C4-2B (cell line): ENCODE measurements at regions not wholly inside any gene's neighbourhood (a gene's known extent, or its start where the extent isn't known, plus 50 kb on each side); places are given as distances from the start of the nearest gene placed in this dataset.

Experiments
- H3K27ac ChIP-seq: fragments of 450-650 bp; 2 replicates; pipeline ENCODE4 v1.5.1; 2017
- ZFX ChIP-seq: fragments of 450-650 bp; IDR thresholded peaks from 2 replicates; pipeline ENCODE4 v1.6.1; 2017
- TF ChIP-seq, protein P1 (sequence below): fragments of 450-650 bp; conservative IDR thresholded peaks from 2 replicates; pipeline ENCODE4 v1.5.1; 2017; ENCODE audit warnings: mild to moderate bottlenecking

DNA sequence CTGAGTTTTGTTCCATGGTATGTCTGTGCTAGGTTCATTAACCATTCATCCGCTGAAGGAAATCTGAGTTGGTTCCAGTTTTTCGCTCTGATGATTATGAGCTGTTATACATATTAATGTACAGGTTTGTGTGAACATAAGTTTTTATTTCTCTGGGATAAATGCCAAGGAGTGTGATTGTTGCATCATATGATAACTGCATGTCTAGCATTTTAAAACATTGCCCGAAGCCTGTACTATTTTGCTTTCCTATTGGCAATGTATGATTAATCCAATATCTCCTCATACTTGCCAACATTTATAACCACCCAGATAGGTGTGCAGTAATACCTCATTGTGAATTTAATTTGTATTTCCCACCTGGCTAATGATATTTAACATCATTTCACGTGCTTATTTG is 322.7 kb downstream of the ZNF326 start:
- no peak for TF ChIP-seq ZFX
- TF ChIP-seq, protein P1, sequence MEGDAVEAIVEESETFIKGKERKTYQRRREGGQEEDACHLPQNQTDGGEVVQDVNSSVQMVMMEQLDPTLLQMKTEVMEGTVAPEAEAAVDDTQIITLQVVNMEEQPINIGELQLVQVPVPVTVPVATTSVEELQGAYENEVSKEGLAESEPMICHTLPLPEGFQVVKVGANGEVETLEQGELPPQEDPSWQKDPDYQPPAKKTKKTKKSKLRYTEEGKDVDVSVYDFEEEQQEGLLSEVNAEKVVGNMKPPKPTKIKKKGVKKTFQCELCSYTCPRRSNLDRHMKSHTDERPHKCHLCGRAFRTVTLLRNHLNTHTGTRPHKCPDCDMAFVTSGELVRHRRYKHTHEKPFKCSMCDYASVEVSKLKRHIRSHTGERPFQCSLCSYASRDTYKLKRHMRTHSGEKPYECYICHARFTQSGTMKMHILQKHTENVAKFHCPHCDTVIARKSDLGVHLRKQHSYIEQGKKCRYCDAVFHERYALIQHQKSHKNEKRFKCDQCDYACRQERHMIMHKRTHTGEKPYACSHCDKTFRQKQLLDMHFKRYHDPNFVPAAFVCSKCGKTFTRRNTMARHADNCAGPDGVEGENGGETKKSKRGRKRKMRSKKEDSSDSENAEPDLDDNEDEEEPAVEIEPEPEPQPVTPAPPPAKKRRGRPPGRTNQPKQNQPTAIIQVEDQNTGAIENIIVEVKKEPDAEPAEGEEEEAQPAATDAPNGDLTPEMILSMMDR: no peak
- no peak overlapping the region for H3K27ac ChIP-seq

DNA sequence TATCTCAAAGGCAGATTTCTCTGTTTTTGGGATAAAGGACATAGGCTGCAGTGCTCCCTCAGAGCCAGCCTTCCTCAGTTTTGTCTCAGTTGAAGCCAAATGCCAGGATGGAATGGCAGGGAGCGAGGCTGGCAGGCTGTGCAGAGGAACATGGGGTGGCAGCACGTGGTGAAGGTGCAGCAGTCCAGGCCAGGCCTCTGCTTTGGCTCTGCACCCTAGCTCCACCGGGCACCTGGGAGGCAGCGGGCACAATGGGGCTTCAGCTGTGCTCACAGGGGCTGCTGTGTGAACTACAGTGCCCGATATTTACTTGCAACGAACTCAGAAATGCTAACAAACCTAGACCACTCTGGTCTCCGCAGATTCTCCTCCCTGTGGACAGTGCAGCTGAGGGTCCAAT is 319.6 kb downstream of the ZNF326 start:
- TF ChIP-seq ZFX: no peak
- H3K27ac ChIP-seq: no peak overlapping the region

DNA sequence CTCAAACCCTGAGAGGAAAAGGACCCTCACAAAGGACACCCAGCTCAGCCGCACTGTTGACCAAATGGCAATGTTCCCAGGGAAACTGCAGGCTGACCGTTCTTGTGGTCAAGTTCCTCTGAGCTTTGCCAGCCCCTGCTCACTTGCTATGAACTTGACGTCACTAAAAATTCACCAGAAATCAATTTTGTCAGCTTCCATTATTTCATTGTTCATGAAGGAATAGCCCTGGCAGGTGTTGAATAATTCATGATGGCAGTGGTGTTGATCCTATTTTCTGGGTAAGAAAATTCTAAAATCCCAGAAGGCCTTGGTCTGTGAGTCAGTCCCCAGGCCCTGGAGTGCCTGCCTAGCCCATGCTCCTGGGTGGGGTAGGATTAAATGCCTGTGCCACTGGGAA is 318.9 kb downstream of the ZNF326 start:
- H3K27ac ChIP-seq: no peak overlapping the region
- TF ChIP-seq, protein P1: no peak
- TF ChIP-seq ZFX: no peak

DNA sequence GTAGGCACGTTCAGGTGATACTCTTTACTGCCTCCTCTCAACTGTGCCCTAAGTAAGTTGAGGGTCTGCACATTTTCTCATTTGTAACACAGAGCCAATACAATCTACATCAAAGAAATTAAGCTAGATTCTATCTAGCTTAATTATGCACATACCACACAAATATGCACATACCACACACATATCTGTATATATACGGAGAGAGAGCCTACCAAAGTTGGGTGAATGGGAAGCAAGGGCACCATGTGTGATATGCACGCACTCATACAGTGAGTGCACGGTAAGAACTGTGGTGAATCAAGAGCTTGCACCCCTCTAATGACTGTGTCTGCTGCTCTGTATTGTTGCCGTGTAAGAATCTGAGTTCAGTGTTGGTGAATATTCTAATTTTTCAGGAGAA is 314.9 kb downstream of the ZNF326 start:
- no peak overlapping the region for H3K27ac ChIP-seq

DNA sequence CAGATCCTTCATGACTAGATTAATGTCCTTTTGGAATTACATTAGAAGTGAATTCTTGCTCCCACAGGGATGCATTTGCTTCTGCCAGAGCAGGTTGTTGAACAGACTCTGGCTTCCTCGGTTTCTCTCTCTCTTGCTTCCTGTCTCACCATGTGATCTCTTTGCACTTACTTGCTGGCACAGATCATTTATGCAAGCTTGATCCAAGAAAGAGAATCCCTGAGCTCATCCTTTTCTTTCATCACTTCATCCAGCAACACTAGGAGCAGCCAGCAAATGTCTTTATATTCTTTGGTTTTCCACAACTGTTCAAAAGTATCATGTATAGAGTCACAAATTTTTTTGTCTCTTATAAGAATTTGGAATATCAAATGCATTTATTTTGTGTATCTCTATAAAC is 313.5 kb downstream of the ZNF326 start:
- no peak for TF ChIP-seq ZFX
- TF ChIP-seq, protein P1: no peak
- H3K27ac ChIP-seq: no peak overlapping the region

More for the DNA sequence above, 314.9 kb downstream of the ZNF326 start:
- TF ChIP-seq ZFX: no peak
- TF ChIP-seq, protein P1: no peak

DNA sequence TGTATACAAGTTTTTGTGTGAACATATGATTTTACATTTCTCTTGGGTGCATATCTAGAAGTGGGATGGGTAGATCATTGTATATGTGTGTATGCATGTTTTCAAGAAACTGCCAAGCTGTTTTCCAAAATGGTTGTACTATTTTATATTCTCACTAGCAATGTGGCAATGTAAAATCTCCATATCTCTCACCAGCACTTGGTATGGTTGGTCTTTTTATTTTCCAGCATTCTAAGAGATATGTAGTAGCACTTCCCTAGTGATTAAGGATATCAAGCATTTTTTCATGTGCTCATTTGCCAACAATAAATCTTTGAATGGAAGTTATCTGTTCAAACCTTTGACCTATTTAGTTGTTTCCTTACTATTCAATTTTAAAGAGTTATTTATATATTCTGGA is 310.7 kb downstream of the ZNF326 start:
- no peak for TF ChIP-seq ZFX
- TF ChIP-seq, protein P1: no peak
- H3K27ac ChIP-seq: no peak overlapping the region

DNA sequence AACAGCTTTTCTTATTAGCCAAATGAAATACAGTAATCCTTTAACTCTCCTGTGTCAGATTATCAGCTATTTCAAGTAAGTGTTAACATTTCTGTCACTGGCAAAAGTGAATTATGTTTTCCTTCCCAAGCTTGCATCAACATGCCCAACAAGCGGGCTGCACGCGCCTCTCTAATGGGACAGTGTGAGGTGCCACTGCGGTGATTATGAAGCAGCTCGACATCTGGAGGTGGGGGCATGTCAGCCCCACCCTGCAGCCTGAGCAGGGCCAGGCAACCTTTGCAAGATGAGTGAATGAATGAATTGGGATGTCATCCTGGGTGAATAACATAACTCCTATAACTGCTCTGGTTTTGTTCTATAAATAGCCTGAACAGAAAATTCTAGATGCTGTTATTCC is 301.4 kb downstream of the ZNF326 start:
- TF ChIP-seq, protein P1: no peak
- TF ChIP-seq ZFX: no peak
- no peak overlapping the region for H3K27ac ChIP-seq

DNA sequence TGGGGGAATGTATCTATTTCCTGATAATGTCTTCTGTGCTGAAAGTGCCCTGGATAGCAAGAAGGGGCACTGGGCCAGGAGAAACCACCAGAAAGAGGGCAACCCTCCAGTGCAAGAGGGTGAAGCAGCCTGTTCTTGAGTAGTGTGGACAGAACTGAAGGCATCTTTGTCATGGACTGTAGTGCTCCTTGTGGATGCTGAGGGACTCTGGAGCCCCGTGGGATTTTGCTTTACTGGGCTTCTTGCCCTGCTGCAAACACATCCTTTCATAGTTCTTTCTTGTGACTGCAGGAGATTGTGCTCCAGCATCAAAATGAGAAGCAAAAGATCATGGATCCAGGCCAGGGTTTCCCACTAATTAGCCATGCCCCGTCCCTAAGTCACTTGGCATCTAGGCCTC is 300.6 kb downstream of the ZNF326 start:
- no peak for TF ChIP-seq ZFX
- TF ChIP-seq, protein P1: no peak
- no peak overlapping the region for H3K27ac ChIP-seq
